Thyroid gland (tissue), 4 donors: ENCODE measurements at regions not wholly inside any gene's neighbourhood (a gene's known extent, or its start where the extent isn't known, plus 50 kb on each side); places are given as distances from the start of the nearest gene placed in this dataset.
"Not testable (repeated sequence)": the region's sequence is repeated elsewhere in the genome, so short reads cannot be mapped to it uniquely, and the experiment has no call there.

Experiments used
- DNase-seq, 2 donors: peaks; one replicate each; pipeline ENCODE4 v3.0.0-alpha.2; 2019
- H3K27ac ChIP-seq, 3 donors: fragments of 200-600 bp; sonication (generic); 1 replicate in 2 of 3; 2 replicates in 1 of 3; pipeline ENCODE4 v1.5.1; 2016 to 2019; ENCODE audit warnings: mild to moderate bottlenecking in 1 of 3, moderate library complexity in 1 of 3
- H3K27me3 ChIP-seq: fragments of 200-600 bp; sonication (generic); one replicate; pipeline ENCODE4 v1.5.1; 2019
- H3K36me3 ChIP-seq, 2 donors: fragments of 200-600 bp; sonication (generic); one replicate each; pipeline ENCODE4 v1.5.1; 2016 to 2019
- H3K4me1 ChIP-seq, 2 donors: fragments of 200-600 bp; sonication (generic); one replicate each; pipeline ENCODE4 v1.5.1; 2017 to 2019
- H3K4me3 ChIP-seq, 3 donors: fragments of 200-600 bp; sonication (generic); replicated peaks in 1 of 3; 1 replicate in 2 of 3; 2 replicates in 1 of 3; pipeline ENCODE4 v1.5.1; 2016; ENCODE audit warnings: mild to moderate bottlenecking in 1 of 3
- H3K9me3 ChIP-seq: fragments of 200-600 bp; sonication (generic); one replicate; pipeline ENCODE4 v1.5.1; 2017
- POLR2A ChIP-seq, 2 donors: fragments of 450-650 bp; IDR thresholded peaks; one replicate each; pipeline ENCODE4 v1.6.1; 2017; ENCODE audit warnings: antibody characterized with exemption in 2 of 2, mild to moderate bottlenecking in 2 of 2, moderate library complexity in 1 of 2
- whole genome bisulfite sequencing, 2 donors: methylation state at CpG; one replicate each; pipeline ENCODE4 v1.1.5; 2017; 5-methylcytosine and 5-hydroxymethylcytosine counted together
- intact Hi-C: fragments of 100-400 bp; cut with DNase I; formaldehyde crosslinking; loops from one replicate; pipeline ENCODE4 v1.15.1; 2023
- TF ChIP-seq, protein P1 (sequence below), 6 experiments: fragments of 200-600 bp in 3 of 6; fragments of 450-650 bp in 3 of 6; sonication (generic) in 3 of 6; IDR thresholded peaks; one replicate each; pipeline ENCODE4 v1.5.1; 2016 to 2019; ENCODE audit warnings: antibody characterized with exemption in 6 of 6, mild to moderate bottlenecking in 2 of 6, inconsistent platforms in 1 of 6, moderate library complexity in 1 of 6

DNA sequence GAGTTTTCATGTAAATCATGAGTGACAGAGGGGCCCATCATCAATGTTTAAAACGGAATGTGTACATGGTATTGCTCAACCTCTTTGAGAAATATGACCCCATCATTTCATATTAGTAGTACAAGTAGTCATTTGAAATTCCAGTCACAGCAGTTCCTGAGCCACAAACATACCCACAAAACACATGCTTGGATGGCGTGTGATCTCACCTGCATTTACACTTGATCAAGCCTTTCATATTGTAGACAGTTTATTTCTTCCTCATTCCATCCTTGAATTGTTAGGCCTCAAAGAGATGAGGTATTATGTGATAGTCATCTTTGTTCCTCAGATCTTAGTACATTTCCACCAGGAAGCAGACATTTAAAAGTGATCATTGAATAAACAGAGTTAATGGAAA, 96.8 kb upstream of the TAS2R1 start:
- TF ChIP-seq POLR2A (IDR thresholded peaks at IDR 0.05), result no peak
- intact Hi-C loops, result no loop called here
- Histone ChIP-seq H3K27ac (no peak overlapping the region), H3K27me3 (no peaks in the 10 kb centered on the region), H3K36me3 (no peaks in the 10 kb centered on the region), H3K4me3 (no peak overlapping the region), H3K9me3 (no peaks in the 10 kb centered on the region), H3K4me1 (peaks cover 21 to 28% of the 10 kb centered on the region in 2 donors)
- no peak for DNase-seq
- WGBS, 2 donors, result 86 to 92% methylated on average over 2 of the region's 2 CpGs

DNA sequence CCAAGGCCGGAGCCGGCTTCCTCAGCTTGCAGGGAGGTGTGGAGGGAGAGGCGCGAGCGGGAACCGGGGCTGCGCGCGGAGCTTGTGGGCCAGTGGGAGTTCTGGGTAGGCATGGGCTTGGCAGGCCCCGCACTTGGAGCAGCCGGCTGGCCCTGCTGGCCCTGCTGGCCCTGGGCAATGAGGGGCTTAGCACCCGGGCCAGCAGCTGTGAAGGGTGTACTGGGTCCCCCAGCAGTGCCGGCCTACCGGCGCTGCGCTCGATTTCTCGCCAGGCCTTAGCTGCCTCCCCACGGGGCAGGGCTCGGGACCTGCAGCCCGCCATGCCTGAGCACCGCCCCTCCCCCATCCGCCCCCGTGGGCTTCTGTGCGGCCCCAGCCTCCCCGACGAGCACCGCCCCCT, 95.1 kb upstream of the TAS2R1 start:
- H3K36me3 ChIP-seq, H3K4me3 ChIP-seq, DNase-seq, H3K27ac ChIP-seq, intact Hi-C loops, H3K9me3 ChIP-seq, H3K27me3 ChIP-seq: not testable (repeated sequence)
- peaks cover 21 to 28% of the 10 kb centered on the region in 2 donors for H3K4me1 ChIP-seq
- WGBS, 2 donors, result 93% methylated on average over 3 to 11 of the region's 28 CpGs

DNA sequence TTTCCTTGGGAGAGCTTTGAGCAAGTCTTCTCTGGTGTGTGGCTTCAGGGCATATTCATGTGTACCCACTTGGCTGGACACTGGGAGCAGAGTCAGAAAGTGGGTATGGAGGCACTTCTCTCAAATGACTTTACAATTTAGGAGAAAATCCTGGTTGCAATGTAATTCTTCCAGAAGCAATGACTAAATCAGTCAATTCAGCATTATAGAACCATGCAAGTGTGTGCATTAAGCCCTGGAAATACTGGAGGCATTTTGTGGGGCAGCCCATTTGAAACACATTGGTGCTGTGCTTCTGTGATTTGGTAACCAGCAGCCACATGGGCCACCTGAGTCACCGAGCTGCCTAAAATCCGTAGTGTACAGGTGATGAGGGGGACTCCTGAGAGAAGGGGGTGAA, 94.6 kb upstream of the TAS2R1 start:
- Histone ChIP-seq H3K36me3 (no peaks in the 10 kb centered on the region), H3K27me3 (no peaks in the 10 kb centered on the region), H3K9me3 (no peaks in the 10 kb centered on the region), H3K27ac (no peak overlapping the region), H3K4me1 (peaks cover 21 to 25% of the 10 kb centered on the region in 2 donors), H3K4me3 (no peak overlapping the region)
- intact Hi-C loops, result no loop called here
- WGBS, 2 donors, result 93 to 94% methylated on average over 2 of the region's 2 CpGs
- no peak for DNase-seq
- TF ChIP-seq, protein P1, sequence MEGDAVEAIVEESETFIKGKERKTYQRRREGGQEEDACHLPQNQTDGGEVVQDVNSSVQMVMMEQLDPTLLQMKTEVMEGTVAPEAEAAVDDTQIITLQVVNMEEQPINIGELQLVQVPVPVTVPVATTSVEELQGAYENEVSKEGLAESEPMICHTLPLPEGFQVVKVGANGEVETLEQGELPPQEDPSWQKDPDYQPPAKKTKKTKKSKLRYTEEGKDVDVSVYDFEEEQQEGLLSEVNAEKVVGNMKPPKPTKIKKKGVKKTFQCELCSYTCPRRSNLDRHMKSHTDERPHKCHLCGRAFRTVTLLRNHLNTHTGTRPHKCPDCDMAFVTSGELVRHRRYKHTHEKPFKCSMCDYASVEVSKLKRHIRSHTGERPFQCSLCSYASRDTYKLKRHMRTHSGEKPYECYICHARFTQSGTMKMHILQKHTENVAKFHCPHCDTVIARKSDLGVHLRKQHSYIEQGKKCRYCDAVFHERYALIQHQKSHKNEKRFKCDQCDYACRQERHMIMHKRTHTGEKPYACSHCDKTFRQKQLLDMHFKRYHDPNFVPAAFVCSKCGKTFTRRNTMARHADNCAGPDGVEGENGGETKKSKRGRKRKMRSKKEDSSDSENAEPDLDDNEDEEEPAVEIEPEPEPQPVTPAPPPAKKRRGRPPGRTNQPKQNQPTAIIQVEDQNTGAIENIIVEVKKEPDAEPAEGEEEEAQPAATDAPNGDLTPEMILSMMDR (IDR thresholded peaks at IDR 0.05), result no peak
- no peak for TF ChIP-seq POLR2A (IDR thresholded peaks at IDR 0.05)

DNA sequence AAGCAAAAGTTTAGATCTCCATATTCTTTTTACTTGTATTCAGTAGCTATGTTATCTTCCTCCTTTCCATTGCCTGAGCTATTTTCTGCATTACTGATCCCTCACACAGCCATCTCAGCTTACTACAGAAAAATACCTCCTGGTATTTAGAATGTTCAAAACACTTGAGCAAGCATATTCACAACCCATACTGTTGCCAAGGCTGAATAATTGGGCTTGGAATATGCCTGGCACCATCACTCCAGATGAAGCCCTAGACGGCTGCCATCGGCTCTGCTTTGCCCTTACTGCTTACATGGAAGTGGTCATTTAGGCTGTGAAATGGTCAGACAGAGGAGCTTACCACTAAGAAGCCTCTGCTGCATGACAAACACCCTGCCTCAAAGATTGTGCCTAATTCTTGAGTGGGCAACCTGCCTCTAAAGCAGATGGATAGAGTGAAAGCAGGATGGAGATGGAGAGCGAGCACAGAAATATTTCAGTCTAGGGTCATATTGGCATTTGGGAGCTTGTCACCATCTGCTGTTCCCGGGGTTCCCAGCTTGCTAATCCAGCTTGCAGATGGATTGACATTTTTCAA, 92.5 kb upstream of the TAS2R1 start:
- Histone ChIP-seq H3K4me1 (peaks cover 3 to 5% of the 10 kb centered on the region in 2 donors), H3K9me3 (no peaks in the 10 kb centered on the region), H3K36me3 (no peaks in the 10 kb centered on the region), H3K4me3 (no peak overlapping the region), H3K27me3 (no peaks in the 10 kb centered on the region), H3K27ac (no peak overlapping the region)
- intact Hi-C loops, result no loop called here
- no peak for DNase-seq
- 84 to 89% methylated on average over 4 of the region's 4 CpGs for WGBS, 2 donors
- TF ChIP-seq POLR2A (IDR thresholded peaks at IDR 0.05), result no peak
- TF ChIP-seq, protein P1 (IDR thresholded peaks at IDR 0.05), result no peak

DNA sequence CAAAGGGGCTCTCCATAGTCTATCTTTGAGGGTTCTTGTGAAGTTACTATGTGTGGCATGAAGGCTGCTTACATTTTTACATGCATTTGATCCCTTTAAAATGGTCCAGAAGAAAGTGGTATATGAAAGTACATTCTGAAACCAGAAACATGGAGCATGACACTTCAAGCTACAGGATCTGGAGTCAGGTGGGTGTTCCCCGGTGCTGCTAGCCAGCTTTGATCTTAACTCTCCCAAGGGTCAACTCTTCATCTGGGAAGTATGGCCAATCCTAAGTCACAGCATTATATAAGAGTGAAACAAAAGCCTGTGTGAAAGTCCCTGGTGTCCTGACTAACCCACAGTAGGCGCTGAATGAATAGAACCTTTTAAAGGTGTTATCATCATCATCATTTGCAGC, 91.0 kb upstream of the TAS2R1 start:
- Histone ChIP-seq H3K4me3 (no peak overlapping the region), H3K36me3 (no peaks in the 10 kb centered on the region), H3K27me3 (no peaks in the 10 kb centered on the region), H3K9me3 (no peaks in the 10 kb centered on the region), H3K4me1 (no peaks in the 10 kb centered on the region), H3K27ac (no peak overlapping the region)
- DNase-seq, result no peak
- intact Hi-C loops, result no loop called here
- no peak for TF ChIP-seq POLR2A (IDR thresholded peaks at IDR 0.05)
- TF ChIP-seq, protein P1 (IDR thresholded peaks at IDR 0.05), result no peak
- WGBS, 2 donors, result 66 to 69% methylated on average over 2 of the region's 2 CpGs

DNA sequence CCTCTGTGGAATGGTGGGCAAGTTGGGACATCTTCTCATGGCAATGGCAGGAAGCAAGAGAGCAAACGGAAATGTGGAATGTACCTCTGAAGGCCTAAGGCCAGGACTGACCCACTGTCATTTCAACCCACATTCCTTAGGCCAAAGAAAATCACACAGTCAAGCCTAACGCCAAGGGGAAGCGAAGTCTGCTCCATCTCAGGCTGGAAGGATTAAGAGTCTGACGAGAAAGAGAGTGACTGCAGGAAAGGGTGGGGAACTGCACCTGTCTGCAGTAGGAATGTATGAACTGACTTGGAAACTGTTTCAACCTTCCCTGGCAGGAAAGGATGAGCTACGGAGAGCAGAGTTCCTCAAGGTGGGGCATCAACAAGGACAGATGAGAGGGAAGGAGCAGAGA, 90.2 kb upstream of the TAS2R1 start:
- H3K9me3 ChIP-seq, result no peaks in the 10 kb centered on the region
- intact Hi-C loops, result no loop called here
- no peak overlapping the region for H3K27ac ChIP-seq
- no peaks in the 10 kb centered on the region for H3K4me1 ChIP-seq
- H3K27me3 ChIP-seq, result no peaks in the 10 kb centered on the region
- no peaks in the 10 kb centered on the region for H3K36me3 ChIP-seq
- 82 to 92% methylated on average over 5 of the region's 5 CpGs for WGBS, 2 donors
- DNase-seq, result no peak
- H3K4me3 ChIP-seq, result no peak overlapping the region
- no peak for TF ChIP-seq POLR2A (IDR thresholded peaks at IDR 0.05)
- TF ChIP-seq, protein P1 (IDR thresholded peaks at IDR 0.05), result no peak
